C4-2B (cell line): ENCODE measurements at regions not wholly inside any gene's neighbourhood (a gene's known extent, or its start where the extent isn't known, plus 50 kb on each side); places are given as distances from the start of the nearest gene placed in this dataset.

Experiments
- H3K27ac ChIP-seq: fragments of 450-650 bp; 2 replicates; pipeline ENCODE4 v1.5.1; 2017
- ZFX ChIP-seq: fragments of 450-650 bp; IDR thresholded peaks from 2 replicates; pipeline ENCODE4 v1.6.1; 2017
- TF ChIP-seq, protein P1 (sequence below): fragments of 450-650 bp; conservative IDR thresholded peaks from 2 replicates; pipeline ENCODE4 v1.5.1; 2017; ENCODE audit warnings: mild to moderate bottlenecking

DNA sequence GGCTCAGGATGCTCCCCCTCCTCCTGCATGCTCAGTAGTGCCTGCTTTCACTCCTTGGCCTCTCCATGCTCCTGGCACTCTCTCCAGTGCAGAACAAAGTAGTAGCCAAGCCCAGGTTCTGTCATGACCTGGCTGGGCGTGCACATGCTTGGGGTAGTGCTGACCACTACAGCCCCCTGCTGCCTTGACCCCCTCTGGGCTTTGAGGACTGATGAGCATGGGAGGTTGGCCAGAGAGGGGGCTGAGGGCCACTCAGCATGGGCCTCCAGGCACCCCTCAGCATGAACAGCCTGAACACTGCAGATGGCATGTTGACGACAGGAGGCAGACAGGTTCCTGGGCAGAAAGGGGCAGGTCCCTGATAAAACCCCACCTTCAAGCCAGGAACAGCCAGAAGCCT, 935.7 kb upstream of the PRMT6 start:
- TF ChIP-seq, protein P1, sequence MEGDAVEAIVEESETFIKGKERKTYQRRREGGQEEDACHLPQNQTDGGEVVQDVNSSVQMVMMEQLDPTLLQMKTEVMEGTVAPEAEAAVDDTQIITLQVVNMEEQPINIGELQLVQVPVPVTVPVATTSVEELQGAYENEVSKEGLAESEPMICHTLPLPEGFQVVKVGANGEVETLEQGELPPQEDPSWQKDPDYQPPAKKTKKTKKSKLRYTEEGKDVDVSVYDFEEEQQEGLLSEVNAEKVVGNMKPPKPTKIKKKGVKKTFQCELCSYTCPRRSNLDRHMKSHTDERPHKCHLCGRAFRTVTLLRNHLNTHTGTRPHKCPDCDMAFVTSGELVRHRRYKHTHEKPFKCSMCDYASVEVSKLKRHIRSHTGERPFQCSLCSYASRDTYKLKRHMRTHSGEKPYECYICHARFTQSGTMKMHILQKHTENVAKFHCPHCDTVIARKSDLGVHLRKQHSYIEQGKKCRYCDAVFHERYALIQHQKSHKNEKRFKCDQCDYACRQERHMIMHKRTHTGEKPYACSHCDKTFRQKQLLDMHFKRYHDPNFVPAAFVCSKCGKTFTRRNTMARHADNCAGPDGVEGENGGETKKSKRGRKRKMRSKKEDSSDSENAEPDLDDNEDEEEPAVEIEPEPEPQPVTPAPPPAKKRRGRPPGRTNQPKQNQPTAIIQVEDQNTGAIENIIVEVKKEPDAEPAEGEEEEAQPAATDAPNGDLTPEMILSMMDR, result no peak
- no peak for TF ChIP-seq ZFX
- H3K27ac ChIP-seq, result no peak overlapping the region

DNA sequence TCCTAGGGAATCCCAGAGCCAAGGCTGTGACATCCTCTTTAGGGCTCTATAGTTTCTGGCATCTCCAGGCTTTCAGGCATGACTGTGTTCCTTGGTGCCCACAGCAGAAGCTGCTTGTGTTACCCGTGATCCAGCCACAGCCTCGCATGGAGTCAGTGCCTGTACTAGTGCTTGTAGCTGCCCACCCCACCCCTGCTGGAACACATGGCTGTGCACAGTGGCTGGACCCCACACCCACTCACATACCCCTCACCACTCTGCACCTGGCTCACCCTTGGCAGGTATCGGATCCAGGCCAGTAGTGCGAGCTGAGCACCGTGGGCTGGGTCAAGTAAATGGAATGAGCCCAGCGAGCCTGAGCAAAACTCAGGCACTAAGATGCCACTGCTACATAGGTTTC, 934.7 kb upstream of the PRMT6 start:
- TF ChIP-seq, protein P1, result no peak
- TF ChIP-seq ZFX, result no peak
- no peak overlapping the region for H3K27ac ChIP-seq

DNA sequence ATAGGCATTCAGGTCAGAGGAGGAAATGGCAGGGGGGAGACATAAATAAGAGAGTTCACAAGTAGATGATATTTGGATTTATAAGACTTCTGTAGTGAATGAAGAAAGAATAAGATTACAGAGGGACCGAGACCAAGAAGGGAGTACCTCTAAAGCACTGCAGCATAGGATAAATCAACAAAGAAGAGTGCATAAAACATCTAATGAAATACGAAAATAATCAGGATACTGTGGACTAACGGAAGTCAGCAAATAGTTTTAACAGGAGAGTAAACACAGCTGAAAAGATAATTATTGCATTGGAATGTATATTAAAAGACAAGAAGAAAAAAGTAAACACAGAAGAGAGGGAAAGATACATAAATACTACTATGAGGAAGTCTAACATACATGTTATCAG, 921.9 kb upstream of the PRMT6 start:
- H3K27ac ChIP-seq, result no peak overlapping the region
- TF ChIP-seq, protein P1, result no peak
- no peak for TF ChIP-seq ZFX

DNA sequence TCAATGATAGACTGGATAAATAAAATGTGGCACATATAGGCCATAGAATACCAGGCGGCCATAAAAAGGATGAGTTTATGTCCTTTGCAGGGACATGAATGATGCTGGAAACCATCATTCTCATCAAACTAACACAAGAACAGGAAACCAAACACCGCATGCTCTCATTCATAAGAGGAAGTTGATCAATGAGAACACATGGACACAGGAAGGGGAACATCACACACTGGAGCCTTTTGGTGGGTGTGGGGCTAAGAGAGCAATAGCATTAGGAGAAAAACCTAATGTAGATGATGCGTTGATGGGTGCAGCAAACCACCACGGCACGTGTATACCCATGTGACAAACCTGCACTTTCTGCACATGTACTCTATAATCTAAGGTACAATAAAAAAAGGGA, 883.4 kb upstream of the PRMT6 start:
- no peak for TF ChIP-seq ZFX
- TF ChIP-seq, protein P1, result no peak

DNA sequence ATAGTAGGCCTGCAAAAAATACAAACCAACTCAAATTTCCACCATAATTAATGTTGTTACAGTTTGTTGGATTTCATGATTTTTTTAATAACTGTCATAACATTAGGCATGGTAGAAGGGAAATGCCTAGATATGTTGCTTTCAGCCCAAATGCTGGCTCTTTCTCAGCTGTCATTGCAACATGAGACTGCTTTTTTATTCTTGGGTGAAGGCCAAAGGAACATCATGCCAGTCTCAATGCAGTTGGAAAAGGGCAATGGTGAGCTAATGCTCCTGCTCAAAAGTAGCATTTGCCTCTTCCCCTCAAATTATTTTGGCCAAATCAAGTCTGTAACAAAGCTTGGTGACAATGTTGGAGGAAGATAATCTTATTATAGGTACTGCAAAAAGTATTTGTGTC, 877.7 kb upstream of the PRMT6 start:
- no peak overlapping the region for H3K27ac ChIP-seq

More for the DNA sequence above, 883.4 kb upstream of the PRMT6 start:
- H3K27ac ChIP-seq, result no peak overlapping the region

DNA sequence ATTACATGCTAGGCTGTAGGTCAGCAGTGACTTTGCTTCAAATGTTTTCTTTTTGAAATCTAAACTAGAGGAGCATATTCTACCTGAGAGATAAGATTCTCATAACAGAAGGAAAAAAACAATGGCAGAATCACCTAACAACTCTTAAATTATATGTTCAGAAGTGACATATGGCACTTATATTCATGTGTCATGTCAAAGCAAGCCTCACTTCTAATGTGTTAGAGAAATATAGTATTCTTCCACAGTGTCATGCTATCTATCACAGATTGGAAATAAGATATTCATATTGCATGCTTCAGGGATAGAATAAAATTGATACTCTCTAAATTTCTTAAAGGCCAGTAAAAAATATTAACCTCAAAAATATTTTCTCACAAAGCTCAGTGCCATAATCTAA, 874.6 kb upstream of the PRMT6 start:
- H3K27ac ChIP-seq, result no peak overlapping the region
- TF ChIP-seq ZFX, result no peak
- TF ChIP-seq, protein P1, result no peak

More for the DNA sequence above, 877.7 kb upstream of the PRMT6 start:
- TF ChIP-seq, protein P1, result no peak
- TF ChIP-seq ZFX, result no peak

DNA sequence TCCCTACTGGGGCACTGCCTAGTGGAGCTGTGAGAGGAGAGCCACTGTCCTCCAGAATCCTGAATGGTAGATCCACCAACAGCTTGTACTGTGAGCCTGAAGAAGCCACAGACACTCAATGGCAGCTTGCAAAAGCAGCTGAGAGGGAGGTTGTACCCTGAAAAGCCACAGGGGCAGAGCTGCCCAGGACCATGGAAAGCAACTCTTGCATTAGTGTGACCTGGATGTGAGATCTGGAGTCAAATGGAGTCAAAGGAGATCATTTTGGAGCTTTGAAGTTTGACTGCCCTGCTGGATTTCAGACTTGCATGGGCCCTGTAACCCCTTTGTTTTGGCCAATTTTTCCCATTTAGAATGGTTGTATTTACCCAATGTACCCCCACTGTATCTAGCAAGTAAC, 871.4 kb upstream of the PRMT6 start:
- no peak for TF ChIP-seq ZFX
- TF ChIP-seq, protein P1, result no peak
- H3K27ac ChIP-seq, result no peak overlapping the region
